ENCODE measurements at regions not wholly inside any gene's neighbourhood (a gene's known extent, or its start where the extent isn't known, plus 50 kb on each side); places are given as distances from the start of the nearest gene placed in this dataset.
"Not testable (repeated sequence)": the region's sequence is repeated elsewhere in the genome, so short reads cannot be mapped to it uniquely, and the experiment has no call there.

DNA sequence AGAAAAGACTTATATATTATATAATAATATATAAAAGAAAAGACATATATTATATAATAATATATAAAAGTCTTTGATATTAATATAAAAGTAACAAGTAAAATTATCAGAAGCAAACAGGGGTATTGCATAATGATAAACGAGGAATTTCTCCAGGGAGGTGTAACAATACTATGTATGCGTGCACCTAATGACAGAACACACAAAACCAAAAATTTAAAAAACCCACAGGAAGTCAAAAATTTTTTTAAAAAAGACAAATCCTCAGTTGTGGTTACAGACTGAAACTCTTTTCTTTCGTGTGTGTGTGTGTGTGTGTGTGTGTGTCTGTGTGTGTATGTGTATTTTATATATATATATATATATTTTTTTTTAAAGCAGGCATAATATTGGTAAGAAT lies 279.2 kb upstream of the DPP6 start:
- ATAC-seq (ENCODE audit: insufficient read depth, low FRiP score), result no peak
- TF ChIP-seq CTCF (IDR thresholded peaks at IDR 0.05; ENCODE audit: control extremely low read depth, extremely low read depth), result no peak
- WGBS, 2 donors, result 66% methylated on average over 3 of the region's 3 CpGs

GRCh38 chr7:153776940-153777339 lies 275.3 kb upstream of the DPP6 start:
- not testable (repeated sequence) for H3K27ac ChIP-seq (ENCODE audit: low read depth in 1 of 2, low read length in 1 of 2); H3K27me3 ChIP-seq (ENCODE audit: control insufficient read depth in 3 of 3, insufficient read depth in 3 of 3, low read length in 2 of 3)

More for the DNA sequence above, 279.2 kb upstream of the DPP6 start:
- Histone ChIP-seq H3K27me3 (ENCODE audit: control insufficient read depth in 3 of 3, insufficient read depth in 3 of 3, low read length in 2 of 3) (no peaks in the 10 kb centered on the region), H3K4me1 (ENCODE audit: control insufficient read depth in 5 of 5, insufficient read depth in 5 of 5, low read length in 5 of 5) (no peaks in the 10 kb centered on the region), H3K27ac (ENCODE audit: low read depth in 1 of 2, low read length in 1 of 2) (no peak overlapping the region), H3K9me3 (ENCODE audit: control insufficient read depth in 4 of 4, insufficient read depth in 3 of 4, low read length in 3 of 4) (no peaks in the 10 kb centered on the region), H3K9ac (ENCODE audit: insufficient read depth in 1 of 2, low read length in 2 of 2) (no peak overlapping the region), H3K36me3 (ENCODE audit: control insufficient read depth in 4 of 4, insufficient read depth in 4 of 4, low read length in 4 of 4) (no peaks in the 10 kb centered on the region), H3K4me3 (no peak overlapping the region)
- DNase-seq, result no peak

GRCh38 chr7:153797363-153797762 lies 254.8 kb upstream of the DPP6 start:
- H3K9ac ChIP-seq (ENCODE audit: insufficient read depth in 1 of 2, low read length in 2 of 2); H3K36me3 ChIP-seq (ENCODE audit: control insufficient read depth in 4 of 4, insufficient read depth in 4 of 4, low read length in 4 of 4); DNase-seq; ATAC-seq (ENCODE audit: insufficient read depth, low FRiP score); H3K9me3 ChIP-seq (ENCODE audit: control insufficient read depth in 4 of 4, insufficient read depth in 3 of 4, low read length in 3 of 4); H3K27me3 ChIP-seq (ENCODE audit: control insufficient read depth in 3 of 3, insufficient read depth in 3 of 3, low read length in 2 of 3); H3K4me1 ChIP-seq (ENCODE audit: control insufficient read depth in 5 of 5, insufficient read depth in 5 of 5, low read length in 5 of 5); H3K27ac ChIP-seq (ENCODE audit: low read depth in 1 of 2, low read length in 1 of 2); H3K4me3 ChIP-seq: not testable (repeated sequence)

More at GRCh38 chr7:153776940-153777339, 275.3 kb upstream of the DPP6 start:
- H3K9ac ChIP-seq (ENCODE audit: insufficient read depth in 1 of 2, low read length in 2 of 2); H3K9me3 ChIP-seq (ENCODE audit: control insufficient read depth in 4 of 4, insufficient read depth in 3 of 4, low read length in 3 of 4); H3K4me3 ChIP-seq; H3K36me3 ChIP-seq (ENCODE audit: control insufficient read depth in 4 of 4, insufficient read depth in 4 of 4, low read length in 4 of 4); DNase-seq; H3K4me1 ChIP-seq (ENCODE audit: control insufficient read depth in 5 of 5, insufficient read depth in 5 of 5, low read length in 5 of 5); ATAC-seq (ENCODE audit: insufficient read depth, low FRiP score): not testable (repeated sequence)

DNA sequence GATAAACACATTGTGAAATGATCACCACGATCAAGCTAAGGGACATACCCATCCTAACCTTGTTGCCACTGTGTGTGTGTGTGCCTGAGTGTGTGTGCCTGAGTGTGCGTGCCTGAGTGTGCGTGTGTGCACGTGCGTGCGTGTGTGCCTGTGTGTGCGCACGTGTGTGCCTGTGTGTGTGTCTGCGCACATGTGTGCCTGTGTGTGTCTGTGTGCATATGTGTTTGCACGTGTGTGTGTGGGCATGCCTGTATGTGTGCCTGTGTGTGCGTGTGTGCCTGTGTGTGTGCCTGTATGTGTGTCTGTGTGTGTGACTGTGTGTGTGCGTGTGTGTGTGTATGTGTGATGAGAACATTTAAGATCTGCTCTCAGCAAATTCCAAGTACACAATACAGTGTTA lies 244.1 kb upstream of the DPP6 start:
- H3K4me1 ChIP-seq (ENCODE audit: control insufficient read depth in 5 of 5, insufficient read depth in 5 of 5, low read length in 5 of 5), result no peaks in the 10 kb centered on the region
- no peak for TF ChIP-seq CTCF (IDR thresholded peaks at IDR 0.05; ENCODE audit: control extremely low read depth, extremely low read depth)
- no peak for DNase-seq
- WGBS, 2 donors, result 93 to 95% methylated on average over 12 of the region's 12 CpGs
- no peak overlapping the region for H3K9ac ChIP-seq (ENCODE audit: insufficient read depth in 1 of 2, low read length in 2 of 2)
- no peaks in the 10 kb centered on the region for H3K9me3 ChIP-seq (ENCODE audit: control insufficient read depth in 4 of 4, insufficient read depth in 3 of 4, low read length in 3 of 4)
- no peak for ATAC-seq (ENCODE audit: insufficient read depth, low FRiP score)
- no peak overlapping the region for H3K27ac ChIP-seq (ENCODE audit: low read depth in 1 of 2, low read length in 1 of 2)
- H3K4me3 ChIP-seq, result no peak overlapping the region
- H3K27me3 ChIP-seq (ENCODE audit: control insufficient read depth in 3 of 3, insufficient read depth in 3 of 3, low read length in 2 of 3), result no peaks in the 10 kb centered on the region
- no peaks in the 10 kb centered on the region for H3K36me3 ChIP-seq (ENCODE audit: control insufficient read depth in 4 of 4, insufficient read depth in 4 of 4, low read length in 4 of 4)

DNA sequence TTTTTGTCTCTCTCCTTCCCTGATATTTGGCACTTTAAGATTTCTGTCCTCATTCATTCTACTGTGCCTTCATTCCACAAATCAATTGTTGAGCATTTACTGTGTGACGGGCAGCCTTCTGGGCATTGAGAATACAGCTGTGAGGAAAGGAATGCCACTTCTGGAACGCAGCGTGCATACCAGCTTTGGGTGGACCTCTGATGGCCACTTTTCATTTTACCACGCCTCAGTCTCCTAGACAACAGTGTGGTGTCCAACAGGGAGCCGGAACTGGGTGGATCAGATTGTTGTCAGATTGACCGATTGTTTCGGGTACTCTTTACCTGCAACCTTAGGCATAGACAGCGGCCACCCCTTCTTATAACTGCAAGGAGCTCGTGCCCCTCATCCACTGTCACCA lies 222.7 kb upstream of the DPP6 start:
- peaks cover 0 to 2% (median 0%) of the 10 kb centered on the region in 4 donors for H3K9me3 ChIP-seq (ENCODE audit: control insufficient read depth in 4 of 4, insufficient read depth in 3 of 4, low read length in 3 of 4)
- no peak for TF ChIP-seq CTCF (IDR thresholded peaks at IDR 0.05; ENCODE audit: control extremely low read depth, extremely low read depth)
- no peaks in the 10 kb centered on the region for H3K27me3 ChIP-seq (ENCODE audit: control insufficient read depth in 3 of 3, insufficient read depth in 3 of 3, low read length in 2 of 3)
- H3K36me3 ChIP-seq (ENCODE audit: control insufficient read depth in 4 of 4, insufficient read depth in 4 of 4, low read length in 4 of 4), result no peaks in the 10 kb centered on the region
- peak; percentile 28 for ATAC-seq (ENCODE audit: insufficient read depth, low FRiP score)
- H3K27ac ChIP-seq (ENCODE audit: low read depth in 1 of 2, low read length in 1 of 2), result no peak overlapping the region
- WGBS, 2 donors, result 75 to 77% methylated on average over 9 of the region's 9 CpGs
- H3K9ac ChIP-seq (ENCODE audit: insufficient read depth in 1 of 2, low read length in 2 of 2), result no peak overlapping the region
- H3K4me3 ChIP-seq, result no peak overlapping the region
- H3K4me1 ChIP-seq (ENCODE audit: control insufficient read depth in 5 of 5, insufficient read depth in 5 of 5, low read length in 5 of 5), result no peaks in the 10 kb centered on the region
- no peak for DNase-seq

Data from lung (tissue), 11 donors.